GM12878 (cell line): ENCODE measurements at regions not wholly inside any gene's neighbourhood (a gene's known extent, or its start where the extent isn't known, plus 50 kb on each side); places are given as distances from the start of the nearest gene placed in this dataset.

Experiments used
- BHLHE40 ChIP-seq, 2 experiments: fragments of 450-650 bp in 1 of 2; IDR thresholded peaks; 2 replicates each; pipeline ENCODE4 v1.6.1; 2011 to 2017; ENCODE audit warnings: low read depth in 2 of 2, borderline replicate concordance in 1 of 2, improper control_type of control experiment in 1 of 2, low read length in 1 of 2, mild to moderate bottlenecking in 1 of 2
- ELK1 ChIP-seq: IDR thresholded peaks from 2 replicates; pipeline ENCODE4 v1.6.1; 2012; ENCODE audit warnings: low read depth, low read length, improper control_type of control experiment
- GABPA ChIP-seq: IDR thresholded peaks from 2 replicates; pipeline ENCODE4 v1.6.1; 2014; ENCODE audit warnings: antibody characterized with exemption, low read depth, mild to moderate bottlenecking, inconsistent platforms
- SKIL ChIP-seq: fragments of 450-650 bp; IDR thresholded peaks from 2 replicates; pipeline ENCODE4 v1.6.1; 2017; ENCODE audit warnings: mild to moderate bottlenecking, low read depth, inconsistent platforms; ENCODE audit not compliant: poor library complexity, severe bottlenecking
- TCF12 ChIP-seq: IDR thresholded peaks from 2 replicates; pipeline ENCODE4 v1.6.1; 2011; ENCODE audit warnings: low read depth, mild to moderate bottlenecking, low read length
- TF ChIP-seq, protein P1 (sequence below): fragments of 450-650 bp; IDR thresholded peaks from 2 replicates; pipeline ENCODE4 v1.6.1; 2016; ENCODE audit warnings: mild to moderate bottlenecking
- TF ChIP-seq, protein P2 (sequence below): IDR thresholded peaks from 2 replicates; pipeline ENCODE4 v1.6.1; 2011; ENCODE audit warnings: borderline replicate concordance, low read depth, mild to moderate bottlenecking, moderate library complexity, mixed read lengths, low read length; ENCODE audit not compliant: insufficient read depth; ENCODE audit errors: extremely low read length
- TF ChIP-seq, protein P3 (sequence below): IDR thresholded peaks from 2 replicates; pipeline ENCODE4 v1.6.1; 2012; ENCODE audit warnings: mild to moderate bottlenecking, low read depth, low read length

GRCh38 chr17:27954548-27955495 lies 61.7 kb upstream of the LYRM9 start (continued):
- TF ChIP-seq, protein P1, sequence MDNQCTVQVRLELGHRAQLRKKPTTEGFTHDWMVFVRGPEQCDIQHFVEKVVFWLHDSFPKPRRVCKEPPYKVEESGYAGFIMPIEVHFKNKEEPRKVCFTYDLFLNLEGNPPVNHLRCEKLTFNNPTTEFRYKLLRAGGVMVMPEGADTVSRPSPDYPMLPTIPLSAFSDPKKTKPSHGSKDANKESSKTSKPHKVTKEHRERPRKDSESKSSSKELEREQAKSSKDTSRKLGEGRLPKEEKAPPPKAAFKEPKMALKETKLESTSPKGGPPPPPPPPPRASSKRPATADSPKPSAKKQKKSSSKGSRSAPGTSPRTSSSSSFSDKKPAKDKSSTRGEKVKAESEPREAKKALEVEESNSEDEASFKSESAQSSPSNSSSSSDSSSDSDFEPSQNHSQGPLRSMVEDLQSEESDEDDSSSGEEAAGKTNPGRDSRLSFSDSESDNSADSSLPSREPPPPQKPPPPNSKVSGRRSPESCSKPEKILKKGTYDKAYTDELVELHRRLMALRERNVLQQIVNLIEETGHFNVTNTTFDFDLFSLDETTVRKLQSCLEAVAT: no peak
- TF ChIP-seq SKIL (no peak), BHLHE40 (IDR thresholded peaks at IDR 0.05; ENCODE audit: borderline replicate concordance in 1 of 2, low read depth in 2 of 2, low read length in 1 of 2) (no peak), GABPA (no peak), ELK1 (no peak), TCF12 (no peak)
- TF ChIP-seq, protein P2, sequence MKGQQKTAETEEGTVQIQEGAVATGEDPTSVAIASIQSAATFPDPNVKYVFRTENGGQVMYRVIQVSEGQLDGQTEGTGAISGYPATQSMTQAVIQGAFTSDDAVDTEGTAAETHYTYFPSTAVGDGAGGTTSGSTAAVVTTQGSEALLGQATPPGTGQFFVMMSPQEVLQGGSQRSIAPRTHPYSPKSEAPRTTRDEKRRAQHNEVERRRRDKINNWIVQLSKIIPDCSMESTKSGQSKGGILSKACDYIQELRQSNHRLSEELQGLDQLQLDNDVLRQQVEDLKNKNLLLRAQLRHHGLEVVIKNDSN: no peak
- TF ChIP-seq, protein P3, sequence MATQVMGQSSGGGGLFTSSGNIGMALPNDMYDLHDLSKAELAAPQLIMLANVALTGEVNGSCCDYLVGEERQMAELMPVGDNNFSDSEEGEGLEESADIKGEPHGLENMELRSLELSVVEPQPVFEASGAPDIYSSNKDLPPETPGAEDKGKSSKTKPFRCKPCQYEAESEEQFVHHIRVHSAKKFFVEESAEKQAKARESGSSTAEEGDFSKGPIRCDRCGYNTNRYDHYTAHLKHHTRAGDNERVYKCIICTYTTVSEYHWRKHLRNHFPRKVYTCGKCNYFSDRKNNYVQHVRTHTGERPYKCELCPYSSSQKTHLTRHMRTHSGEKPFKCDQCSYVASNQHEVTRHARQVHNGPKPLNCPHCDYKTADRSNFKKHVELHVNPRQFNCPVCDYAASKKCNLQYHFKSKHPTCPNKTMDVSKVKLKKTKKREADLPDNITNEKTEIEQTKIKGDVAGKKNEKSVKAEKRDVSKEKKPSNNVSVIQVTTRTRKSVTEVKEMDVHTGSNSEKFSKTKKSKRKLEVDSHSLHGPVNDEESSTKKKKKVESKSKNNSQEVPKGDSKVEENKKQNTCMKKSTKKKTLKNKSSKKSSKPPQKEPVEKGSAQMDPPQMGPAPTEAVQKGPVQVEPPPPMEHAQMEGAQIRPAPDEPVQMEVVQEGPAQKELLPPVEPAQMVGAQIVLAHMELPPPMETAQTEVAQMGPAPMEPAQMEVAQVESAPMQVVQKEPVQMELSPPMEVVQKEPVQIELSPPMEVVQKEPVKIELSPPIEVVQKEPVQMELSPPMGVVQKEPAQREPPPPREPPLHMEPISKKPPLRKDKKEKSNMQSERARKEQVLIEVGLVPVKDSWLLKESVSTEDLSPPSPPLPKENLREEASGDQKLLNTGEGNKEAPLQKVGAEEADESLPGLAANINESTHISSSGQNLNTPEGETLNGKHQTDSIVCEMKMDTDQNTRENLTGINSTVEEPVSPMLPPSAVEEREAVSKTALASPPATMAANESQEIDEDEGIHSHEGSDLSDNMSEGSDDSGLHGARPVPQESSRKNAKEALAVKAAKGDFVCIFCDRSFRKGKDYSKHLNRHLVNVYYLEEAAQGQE: no peak
